Naive thymus-derived CD8-positive, alpha-beta T cell (primary cell): ENCODE measurements at regions not wholly inside any gene's neighbourhood (a gene's known extent, or its start where the extent isn't known, plus 50 kb on each side); places are given as distances from the start of the nearest gene placed in this dataset.

ENCODE experiments used
- ATAC-seq, 2 donors: fragments of 150-1000 bp; cut with Tn5 transposase in 1 of 2; sonication (Bioruptor Pico), chemical (Tn5 transposase) in 1 of 2; 1 replicate in 1 of 2; 2 replicates in 1 of 2; pipeline ENCODE4 v1.10.0; 2021; ENCODE audit warnings: mild to moderate bottlenecking in 2 of 2, moderate library complexity in 2 of 2
- POLR2A ChIA-PET: fragments of 350-600 bp; sonication (Branson Sonifier 250); formaldehyde crosslinking; loops from one replicate; lab custom pipeline; 2021; ENCODE audit warnings: antibody characterized with exemption; lab: Charles Lee
- DNase-seq, 10 donors: peaks; one replicate each; pipeline versions ENCODE4 v3.0.0 to v3.0.0-alpha.2; 2020 to 2022
- H3K27ac Mint-ChIP-seq, 10 donors: one replicate each; pipeline ENCODE4 v1.8.0; 2020 to 2022; ENCODE audit warnings: mild to moderate bottlenecking in 10 of 10, mixed read lengths in 10 of 10, moderate library complexity in 4 of 10, inconsistent platforms in 1 of 10
- H3K27me3 Mint-ChIP-seq, 5 donors: one replicate each; pipeline ENCODE4 v1.8.0; 2021 to 2022; ENCODE audit warnings: mixed read lengths in 5 of 5
- H3K36me3 Mint-ChIP-seq, 3 donors: one replicate each; pipeline ENCODE4 v1.8.0; 2020 to 2022; ENCODE audit warnings: mixed read lengths in 3 of 3, mild to moderate bottlenecking in 2 of 3, inconsistent platforms in 1 of 3
- H3K4me1 Mint-ChIP-seq, 4 donors: one replicate each; pipeline ENCODE4 v1.8.0; 2021 to 2022; ENCODE audit warnings: mixed read lengths in 4 of 4
- H3K4me3 Mint-ChIP-seq, 10 donors: one replicate each; pipeline ENCODE4 v1.8.0; 2020 to 2022; ENCODE audit warnings: mild to moderate bottlenecking in 10 of 10, mixed read lengths in 10 of 10, moderate library complexity in 6 of 10, inconsistent platforms in 1 of 10
- H3K9me3 Mint-ChIP-seq, 9 donors: one replicate each; pipeline ENCODE4 v1.8.0; 2020 to 2022; ENCODE audit warnings: mixed read lengths in 9 of 9, mild to moderate bottlenecking in 3 of 9, inconsistent platforms in 1 of 9, moderate library complexity in 1 of 9

GRCh38 chr16:51030516-51030915 lies 120.6 kb downstream of the SALL1 start:
- Mint-ChIP-seq H3K4me1 (peaks cover 0 to 2% (median under 1%) of the 10 kb centered on the region in 4 donors), H3K27me3 (peaks cover 5 to 14% (median 6%) of the 10 kb centered on the region in 5 donors), H3K27ac (no peak overlapping the region), H3K9me3 (peaks cover 0 to 6% (median 0%) of the 10 kb centered on the region in 9 donors), H3K36me3 (peaks cover 0 to 3% (median 0%) of the 10 kb centered on the region in 3 donors), H3K4me3 (peak overlapping the region in 1 of 10 donors; percentile 14)
- no peak for ATAC-seq
- POLR2A ChIA-PET = no interaction called here
- DNase-seq = no peak

DNA sequence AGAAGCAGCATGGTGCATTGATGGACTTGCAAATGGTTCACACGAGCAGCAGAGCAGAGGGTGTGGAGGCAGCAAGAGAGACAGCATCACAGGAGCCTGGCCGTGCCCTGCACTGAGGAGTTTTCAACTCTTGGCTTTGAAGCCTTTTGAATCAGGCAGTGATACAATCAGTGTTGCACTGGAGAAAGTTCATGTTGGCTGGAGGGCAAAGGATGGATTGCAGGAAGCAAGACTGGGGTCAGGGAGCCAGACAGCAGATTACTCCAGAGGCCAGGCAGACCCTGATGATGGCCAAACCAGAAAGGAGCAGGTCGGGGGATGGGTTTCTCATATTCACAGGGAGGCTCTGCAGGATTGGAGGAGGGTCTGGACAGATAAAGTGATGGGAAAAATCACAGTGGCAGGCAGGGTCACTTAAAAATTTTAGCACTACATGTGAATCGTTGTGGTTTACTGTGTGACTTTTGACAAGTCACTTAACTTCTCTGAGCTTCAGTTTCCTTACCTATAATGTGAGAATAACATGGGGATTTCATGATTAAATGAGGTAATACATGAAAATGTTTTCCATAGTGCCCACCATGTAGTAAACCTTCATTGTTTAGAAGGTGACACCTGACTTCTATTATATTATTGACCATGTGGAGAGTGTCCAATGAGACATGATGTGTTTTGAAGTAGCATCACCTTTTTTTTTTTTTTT lies 125.3 kb downstream of the SALL1 start:
- H3K36me3 Mint-ChIP-seq = peaks cover 0 to 4% (median 0%) of the 10 kb centered on the region in 3 donors
- no peak overlapping the region for H3K4me3 Mint-ChIP-seq
- peaks cover 0 to 11% (median 2%) of the 10 kb centered on the region in 9 donors for H3K9me3 Mint-ChIP-seq

DNA sequence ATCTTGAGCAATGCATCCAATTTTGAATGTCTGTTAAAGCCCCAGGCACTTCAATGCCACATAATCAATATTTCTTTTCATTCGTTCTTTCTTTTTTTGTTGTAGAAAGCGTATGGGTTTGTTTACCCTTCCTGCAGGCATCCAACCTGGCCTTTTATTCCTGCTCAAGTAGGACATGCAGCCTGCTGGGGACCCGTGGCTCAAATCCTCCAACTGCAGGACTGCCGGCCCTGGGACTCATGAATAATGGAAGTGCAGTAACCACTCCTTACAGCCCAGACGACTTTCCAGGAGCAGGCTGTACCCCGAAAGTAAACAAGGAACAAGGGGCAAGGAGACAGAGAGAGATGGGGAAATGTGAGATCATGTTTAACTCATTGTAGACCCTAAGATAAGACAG lies 126.4 kb downstream of the SALL1 start:
- H3K9me3 Mint-ChIP-seq = peaks cover 0 to 11% (median 2%) of the 10 kb centered on the region in 9 donors
- peaks cover 0 to 2% (median 0%) of the 10 kb centered on the region in 4 donors for H3K4me1 Mint-ChIP-seq
- no peak overlapping the region for H3K4me3 Mint-ChIP-seq
- POLR2A ChIA-PET = no interaction called here
- DNase-seq (no peak), ATAC-seq (no peak)
- peaks cover 0 to 4% (median 0%) of the 10 kb centered on the region in 3 donors for H3K36me3 Mint-ChIP-seq
- H3K27ac Mint-ChIP-seq = no peak overlapping the region
- H3K27me3 Mint-ChIP-seq = peaks cover 9 to 27% (median 15%) of the 10 kb centered on the region in 5 donors

More for the DNA sequence above, 125.3 kb downstream of the SALL1 start:
- Mint-ChIP-seq H3K27ac (no peak overlapping the region), H3K4me1 (peaks cover 0 to 2% (median 0%) of the 10 kb centered on the region in 4 donors), H3K27me3 (peaks cover 9 to 25% (median 15%) of the 10 kb centered on the region in 5 donors)
- no peak for DNase-seq
- POLR2A ChIA-PET = no interaction called here
- ATAC-seq = no peak

GRCh38 chr16:51022955-51023354 lies 128.1 kb downstream of the SALL1 start:
- Mint-ChIP-seq H3K27me3 (peaks cover 7 to 30% (median 14%) of the 10 kb centered on the region in 5 donors), H3K27ac (no peak overlapping the region), H3K4me1 (peaks cover 0 to 2% (median 0%) of the 10 kb centered on the region in 4 donors), H3K4me3 (no peak overlapping the region), H3K36me3 (peaks cover 0 to 4% (median 0%) of the 10 kb centered on the region in 3 donors), H3K9me3 (peaks cover 0 to 11% (median 0%) of the 10 kb centered on the region in 9 donors)
- POLR2A ChIA-PET = no interaction called here
- no peak for ATAC-seq
- DNase-seq = no peak

DNA sequence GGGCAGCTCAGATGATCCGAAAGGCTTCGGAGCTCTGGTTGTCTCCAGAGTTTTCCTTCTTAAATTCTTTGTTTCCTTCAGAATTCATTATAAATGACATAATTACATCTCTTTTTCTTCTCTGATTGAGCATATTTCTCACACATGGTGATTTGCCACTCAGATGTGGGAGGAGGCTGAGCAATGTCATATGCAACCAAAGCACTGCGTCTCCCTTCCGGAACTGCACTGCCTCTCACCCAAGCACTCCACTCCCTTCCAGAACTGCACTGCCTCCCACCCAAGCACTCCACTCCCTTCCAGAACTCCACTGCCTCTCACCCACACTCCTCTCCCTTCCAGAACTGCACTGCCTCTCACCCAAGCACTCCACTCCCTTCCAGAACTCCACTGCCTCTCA lies 131.5 kb downstream of the SALL1 start:
- no peak overlapping the region for H3K4me3 Mint-ChIP-seq
- H3K4me1 Mint-ChIP-seq = no peaks in the 10 kb centered on the region
- no peaks in the 10 kb centered on the region for H3K36me3 Mint-ChIP-seq
- H3K27ac Mint-ChIP-seq = no peak overlapping the region
- ATAC-seq (no peak), DNase-seq (no peak)
- peaks cover 5 to 31% (median 13%) of the 10 kb centered on the region in 5 donors for H3K27me3 Mint-ChIP-seq
- POLR2A ChIA-PET = no interaction called here
- peaks cover 0 to 3% (median 0%) of the 10 kb centered on the region in 9 donors for H3K9me3 Mint-ChIP-seq

DNA sequence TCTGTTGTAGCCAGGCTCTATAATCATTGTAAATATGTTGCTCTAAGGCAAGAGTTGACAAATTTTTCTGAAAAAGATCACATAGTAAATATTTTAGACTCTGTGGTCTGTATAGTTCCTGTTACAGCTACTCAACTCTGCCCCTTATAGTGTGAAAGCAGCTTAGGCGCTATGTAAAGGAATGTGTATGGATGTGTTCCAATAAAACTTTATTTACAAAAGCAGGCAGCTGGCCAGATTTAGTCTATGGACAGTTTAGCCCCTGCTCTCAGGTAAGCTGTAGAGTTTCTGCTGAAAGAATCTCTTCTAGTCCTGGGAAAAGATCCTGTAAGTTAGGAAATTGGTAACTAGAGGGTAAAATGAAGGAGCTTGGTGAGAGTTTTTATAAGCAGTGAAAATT lies 133.1 kb downstream of the SALL1 start:
- ATAC-seq (no peak), DNase-seq (no peak)
- POLR2A ChIA-PET = no interaction called here
- no peaks in the 10 kb centered on the region for H3K4me1 Mint-ChIP-seq
- no peaks in the 10 kb centered on the region for H3K9me3 Mint-ChIP-seq
- H3K27me3 Mint-ChIP-seq = peaks cover 2 to 23% (median 12%) of the 10 kb centered on the region in 5 donors
- no peak overlapping the region for H3K27ac Mint-ChIP-seq
- H3K4me3 Mint-ChIP-seq = no peak overlapping the region
- H3K36me3 Mint-ChIP-seq = no peaks in the 10 kb centered on the region

DNA sequence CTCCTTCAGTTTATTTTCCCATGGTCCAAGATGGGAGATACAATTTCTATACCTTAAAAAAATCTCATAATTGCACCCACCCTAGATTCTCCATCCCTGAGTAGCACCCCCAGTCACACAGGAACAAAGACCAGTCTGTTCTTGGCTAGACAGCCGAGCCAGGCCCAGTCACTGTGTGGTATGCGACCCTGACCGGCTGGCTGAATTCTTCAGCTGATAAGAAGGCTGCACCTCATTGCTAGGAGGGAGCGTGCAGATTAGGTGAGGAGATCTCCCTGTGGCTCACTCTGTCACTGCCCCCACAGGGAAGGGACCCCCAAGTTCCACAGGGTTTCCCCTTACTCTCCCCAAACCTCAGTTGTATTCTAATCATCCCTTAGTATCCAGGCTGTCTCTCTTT lies 138.7 kb downstream of the SALL1 start:
- peaks cover 0 to 26% (median 7%) of the 10 kb centered on the region in 9 donors for H3K9me3 Mint-ChIP-seq
- H3K27me3 Mint-ChIP-seq = peaks cover 2 to 19% (median 14%) of the 10 kb centered on the region in 5 donors
- no peaks in the 10 kb centered on the region for H3K36me3 Mint-ChIP-seq
- ATAC-seq (no peak), DNase-seq (no peak)
- no peaks in the 10 kb centered on the region for H3K4me1 Mint-ChIP-seq
- POLR2A ChIA-PET = no interaction called here
- no peak overlapping the region for H3K4me3 Mint-ChIP-seq
- H3K27ac Mint-ChIP-seq = no peak overlapping the region

DNA sequence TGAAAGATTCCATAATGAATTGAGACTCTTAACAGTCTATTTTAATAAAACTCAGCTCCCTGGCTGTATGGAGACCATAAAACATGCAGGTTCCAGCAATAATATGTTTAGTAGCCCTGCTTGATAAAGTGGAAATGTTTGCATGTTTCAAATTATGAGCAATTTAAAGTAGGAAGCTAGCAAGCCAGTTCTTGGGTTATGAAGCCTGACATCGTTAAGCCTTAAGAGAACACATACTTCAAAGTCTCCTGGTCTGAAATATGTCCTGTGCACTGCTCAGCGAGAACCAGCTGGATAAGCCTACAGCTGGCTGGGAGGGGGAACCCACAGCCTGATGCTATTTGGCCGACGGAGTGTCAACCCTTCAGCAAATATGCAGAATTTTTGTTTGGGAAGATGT lies 140.3 kb downstream of the SALL1 start:
- no peak overlapping the region for H3K4me3 Mint-ChIP-seq
- no peak for ATAC-seq
- H3K4me1 Mint-ChIP-seq = no peaks in the 10 kb centered on the region

DNA sequence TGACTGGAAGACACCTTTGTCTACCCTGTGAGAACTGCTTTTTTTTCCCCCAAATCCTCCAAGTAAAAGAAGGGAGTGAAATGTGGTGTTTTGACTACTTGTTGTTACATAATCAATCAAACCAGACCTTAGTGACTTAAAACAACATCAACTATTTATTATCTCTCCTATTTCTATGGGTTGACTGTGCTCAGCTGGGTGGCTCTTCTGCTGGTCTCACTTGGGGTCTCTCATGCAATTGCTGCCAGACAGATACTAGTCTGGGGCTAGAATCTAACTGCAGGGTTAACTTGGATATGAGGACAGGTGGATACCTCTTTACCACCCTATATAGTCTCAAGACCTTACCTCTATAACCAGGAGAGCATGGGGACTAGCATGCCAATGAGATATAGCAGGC lies 141.3 kb downstream of the SALL1 start:
- H3K9me3 Mint-ChIP-seq = peaks cover 0 to 51% (median 12%) of the 10 kb centered on the region in 9 donors
- H3K4me1 Mint-ChIP-seq = no peaks in the 10 kb centered on the region
- peaks cover 3 to 25% (median 3%) of the 10 kb centered on the region in 5 donors for H3K27me3 Mint-ChIP-seq
- no peak overlapping the region for H3K27ac Mint-ChIP-seq
- no peaks in the 10 kb centered on the region for H3K36me3 Mint-ChIP-seq
- POLR2A ChIA-PET = interaction anchor here (0.8 kb wide), 1 partner anchor 429 kb away, joined by 3 read pairs; no protein-coding TSS in a partner anchor
- H3K4me3 Mint-ChIP-seq = no peak overlapping the region
- no peak for DNase-seq
- ATAC-seq = no peak

More for the DNA sequence above, 140.3 kb downstream of the SALL1 start:
- Mint-ChIP-seq H3K27ac (no peak overlapping the region), H3K27me3 (peaks cover 3 to 27% (median 10%) of the 10 kb centered on the region in 5 donors), H3K36me3 (no peaks in the 10 kb centered on the region), H3K9me3 (peaks cover 0 to 41% (median 11%) of the 10 kb centered on the region in 9 donors)
- POLR2A ChIA-PET = no interaction called here
- DNase-seq = no peak

- Mint-ChIP-seq H3K4me3 (no peak overlapping the region), H3K36me3 (no peaks in the 10 kb centered on the region), H3K27me3 (peaks cover 3 to 29% (median 3%) of the 10 kb centered on the region in 5 donors), H3K9me3 (peaks cover 0 to 51% (median 13%) of the 10 kb centered on the region in 9 donors), H3K4me1 (no peaks in the 10 kb centered on the region), H3K27ac (no peak overlapping the region)
- DNase-seq (no peak), ATAC-seq (no peak)
- POLR2A ChIA-PET = interaction anchor here (0.8 kb wide), 1 partner anchor 429 kb away, joined by 3 read pairs; no protein-coding TSS in a partner anchor
Measured at GRCh38 chr16:51009359-51009758, 141.7 kb downstream of the SALL1 start.

GRCh38 chr16:51008607-51009006 lies 142.5 kb downstream of the SALL1 start:
- H3K27ac Mint-ChIP-seq = no peak overlapping the region

GRCh38 chr16:51008037-51008436 lies 143.0 kb downstream of the SALL1 start:
- ATAC-seq = no peak
- no peaks in the 10 kb centered on the region for H3K36me3 Mint-ChIP-seq
- H3K4me3 Mint-ChIP-seq = no peak overlapping the region
- H3K4me1 Mint-ChIP-seq = no peaks in the 10 kb centered on the region
- peaks cover 3 to 29% (median 3%) of the 10 kb centered on the region in 5 donors for H3K27me3 Mint-ChIP-seq
- POLR2A ChIA-PET = no interaction called here
- peaks cover 0 to 51% (median 13%) of the 10 kb centered on the region in 9 donors for H3K9me3 Mint-ChIP-seq
- no peak overlapping the region for H3K27ac Mint-ChIP-seq
- no peak for DNase-seq

More at GRCh38 chr16:51008607-51009006, 142.5 kb downstream of the SALL1 start:
- DNase-seq (no peak), ATAC-seq (no peak)
- Mint-ChIP-seq H3K27me3 (peaks cover 3 to 29% (median 3%) of the 10 kb centered on the region in 5 donors), H3K4me1 (no peaks in the 10 kb centered on the region), H3K9me3 (peaks cover 0 to 51% (median 13%) of the 10 kb centered on the region in 9 donors), H3K36me3 (no peaks in the 10 kb centered on the region), H3K4me3 (no peak overlapping the region)
- POLR2A ChIA-PET = no interaction called here

GRCh38 chr16:51003850-51004566 lies 147.1 kb downstream of the SALL1 start:
- Mint-ChIP-seq H3K4me1 (no peaks in the 10 kb centered on the region), H3K27me3 (peaks cover 1 to 41% (median 5%) of the 10 kb centered on the region in 5 donors), H3K36me3 (no peaks in the 10 kb centered on the region), H3K9me3 (peaks cover 0 to 32% (median 8%) of the 10 kb centered on the region in 9 donors), H3K27ac (no peak overlapping the region), H3K4me3 (no peak overlapping the region)
- DNase-seq (no peak), ATAC-seq (no peak)
- POLR2A ChIA-PET = no interaction called here
